ENCODE measurements at regions not wholly inside any gene's neighbourhood (a gene's known extent, or its start where the extent isn't known, plus 50 kb on each side); places are given as distances from the start of the nearest gene placed in this dataset.

DNA sequence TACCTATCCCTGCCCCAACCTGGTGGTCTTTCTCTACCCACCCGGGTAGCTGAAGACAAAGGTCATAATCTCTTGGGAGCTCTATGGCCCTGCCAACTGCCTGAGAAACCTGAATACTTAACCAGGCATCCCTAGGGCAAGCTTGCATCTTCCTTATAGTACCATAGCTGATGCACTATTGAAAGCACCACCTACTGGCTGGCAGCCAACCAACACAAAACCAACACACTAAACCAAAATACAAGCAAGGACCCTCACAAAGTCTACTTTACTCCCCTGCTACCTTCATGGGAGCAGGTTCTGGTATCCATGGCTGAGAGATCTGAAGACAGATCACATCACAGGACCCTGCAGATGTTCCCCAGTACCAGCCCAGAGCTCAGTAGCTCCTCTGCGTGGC, 171.8 kb upstream of the TAS2R1 start:
- no peak for TF ChIP-seq CTCF (IDR thresholded peaks at IDR 0.05)
- TF ChIP-seq POLR2A (IDR thresholded peaks at IDR 0.05), result no peak

Data from uterus (tissue), 2 donors.